ENCODE measurements at regions not wholly inside any gene's neighbourhood (a gene's known extent, or its start where the extent isn't known, plus 50 kb on each side); places are given as distances from the start of the nearest gene placed in this dataset.
"Not testable (repeated sequence)": the region's sequence is repeated elsewhere in the genome, so short reads cannot be mapped to it uniquely, and the experiment has no call there.

- no peak for DNase-seq (ENCODE audit: low spot score)
Observed at GRCh38 chrX:139199933-139200332, 330.6 kb upstream of the F9 start.

DNA sequence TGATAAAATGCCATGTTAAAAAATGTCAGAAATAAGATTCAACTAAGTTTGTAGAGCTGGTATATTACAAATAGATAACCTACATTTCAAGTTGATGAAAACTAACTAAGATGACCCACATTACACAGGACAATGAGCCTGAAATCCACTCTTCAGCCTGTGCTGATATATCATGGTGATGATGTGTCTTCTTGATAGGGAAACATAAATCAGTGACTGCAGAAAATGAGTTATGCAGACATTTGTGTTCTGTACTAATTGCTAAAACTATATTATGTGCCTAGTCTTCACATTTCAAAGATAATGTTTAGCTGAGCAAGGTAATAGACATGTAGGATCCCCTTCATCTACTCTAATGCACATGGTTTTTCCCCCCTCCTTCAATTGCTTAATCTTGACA is 331.6 kb upstream of the F9 start:
- no peak for DNase-seq (ENCODE audit: low spot score)

DNA sequence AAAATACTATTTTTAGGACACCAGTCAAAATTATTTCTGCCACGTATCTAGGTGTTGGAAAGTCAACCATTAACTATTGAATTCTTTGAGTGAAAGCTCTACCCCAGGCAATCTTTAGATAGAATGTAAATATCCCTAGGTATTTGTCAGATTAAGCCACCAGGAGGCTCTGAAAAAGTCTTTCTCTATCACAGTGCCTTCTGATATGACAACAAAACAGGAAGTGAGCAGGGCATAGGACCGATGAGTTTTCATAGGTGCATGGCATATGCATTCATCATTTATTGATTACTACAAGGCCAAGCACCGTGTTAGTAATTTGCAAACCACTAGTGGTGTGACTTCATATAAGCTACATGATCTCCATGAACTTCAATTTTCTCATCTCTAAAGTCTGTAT is 333.6 kb upstream of the F9 start:
- DNase-seq (ENCODE audit: low spot score): no peak

- DNase-seq (ENCODE audit: low spot score): no peak
Observed at GRCh38 chrX:139194571-139195280, 335.8 kb upstream of the F9 start.

DNA sequence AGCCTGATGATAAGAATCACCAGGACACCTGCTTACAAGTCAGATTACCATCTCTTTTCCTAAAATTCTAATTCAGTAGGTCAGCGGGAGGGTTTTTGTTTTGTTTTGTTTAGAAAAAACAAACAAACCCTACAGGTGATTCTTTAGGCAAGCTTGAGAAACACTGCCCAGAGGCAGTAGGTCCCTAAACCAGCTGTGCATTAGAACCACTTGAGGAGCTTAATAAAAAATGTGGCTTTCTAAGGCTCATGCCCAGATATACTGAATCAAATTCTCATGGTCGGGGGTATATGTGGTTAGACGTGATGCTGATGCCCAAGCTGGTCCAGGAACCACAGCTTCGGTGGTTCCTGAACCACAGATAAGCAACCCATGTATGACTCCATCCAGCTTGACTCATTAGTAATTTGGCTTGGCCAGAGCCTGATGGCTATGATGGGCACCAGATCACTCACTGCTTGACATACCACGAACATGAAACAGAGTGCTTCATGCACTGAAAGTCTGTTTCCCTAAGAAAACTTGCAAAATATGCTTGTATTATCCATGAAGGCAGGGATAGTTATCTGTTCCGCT is 338.1 kb upstream of the F9 start:
- DNase-seq (ENCODE audit: low spot score): no peak

- DNase-seq (ENCODE audit: low spot score): no peak
Observed at GRCh38 chrX:139191746-139192385, 338.7 kb upstream of the F9 start.

- no peak for DNase-seq (ENCODE audit: low spot score)
Observed at GRCh38 chrX:139191286-139191685, 339.3 kb upstream of the F9 start.

- DNase-seq (ENCODE audit: low spot score): no peak
Observed at GRCh38 chrX:139187738-139188137, 342.8 kb upstream of the F9 start.

GRCh38 chrX:139186991-139187390 is 343.5 kb upstream of the F9 start:
- no peak for DNase-seq (ENCODE audit: low spot score)

- no peak for DNase-seq (ENCODE audit: low spot score)
Observed at GRCh38 chrX:139179592-139179991, 350.9 kb upstream of the F9 start.

GRCh38 chrX:139178980-139179379 is 351.6 kb upstream of the F9 start:
- no peak for DNase-seq (ENCODE audit: low spot score)

GRCh38 chrX:139172731-139173130 is 357.8 kb upstream of the F9 start:
- DNase-seq (ENCODE audit: low spot score): no peak

GRCh38 chrX:139170526-139171173 is 359.9 kb upstream of the F9 start:
- DNase-seq (ENCODE audit: low spot score): no peak

GRCh38 chrX:139167282-139167681 is 363.3 kb upstream of the F9 start:
- DNase-seq (ENCODE audit: low spot score): no peak

DNA sequence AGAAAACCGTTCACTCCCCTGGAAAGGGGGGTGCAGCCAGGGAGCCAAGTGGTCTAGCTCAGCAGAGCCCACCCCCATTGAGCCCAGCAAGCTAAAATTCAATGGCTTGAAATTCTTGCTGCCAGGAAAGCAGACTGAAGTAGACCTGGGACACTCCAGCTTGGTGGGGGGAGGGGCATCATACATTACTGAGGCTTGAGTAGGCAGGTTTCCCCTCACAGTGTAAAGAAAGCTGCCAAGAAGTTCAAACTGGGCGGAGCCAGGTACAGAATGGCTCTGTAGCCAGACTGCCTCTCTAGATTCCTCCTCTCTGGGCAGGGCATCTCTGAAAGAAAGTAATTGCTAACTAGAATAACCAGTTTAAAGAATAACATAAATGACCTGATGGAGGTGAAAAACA is 372.3 kb upstream of the F9 start:
- no peak for DNase-seq (ENCODE audit: low spot score)

DNA sequence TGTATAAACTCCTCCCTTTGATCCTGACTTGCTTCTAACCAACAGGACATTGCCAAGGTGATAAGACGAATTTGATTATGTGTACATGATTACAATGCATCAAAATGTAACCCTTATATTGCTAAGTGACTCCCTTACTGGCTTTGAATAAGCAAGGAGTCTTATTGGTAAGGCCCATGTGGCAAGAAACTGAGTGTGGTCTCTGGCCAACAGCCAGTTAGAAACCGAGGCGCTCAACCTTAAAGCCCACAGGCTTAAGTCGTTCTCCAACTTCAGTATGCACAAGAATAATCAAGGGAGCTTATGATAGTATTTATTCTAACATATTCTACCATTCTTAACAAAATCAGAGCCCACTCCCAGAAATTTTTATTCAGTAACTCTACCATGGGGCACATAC is 374.2 kb upstream of the F9 start:
- no peak for DNase-seq (ENCODE audit: low spot score)

DNA sequence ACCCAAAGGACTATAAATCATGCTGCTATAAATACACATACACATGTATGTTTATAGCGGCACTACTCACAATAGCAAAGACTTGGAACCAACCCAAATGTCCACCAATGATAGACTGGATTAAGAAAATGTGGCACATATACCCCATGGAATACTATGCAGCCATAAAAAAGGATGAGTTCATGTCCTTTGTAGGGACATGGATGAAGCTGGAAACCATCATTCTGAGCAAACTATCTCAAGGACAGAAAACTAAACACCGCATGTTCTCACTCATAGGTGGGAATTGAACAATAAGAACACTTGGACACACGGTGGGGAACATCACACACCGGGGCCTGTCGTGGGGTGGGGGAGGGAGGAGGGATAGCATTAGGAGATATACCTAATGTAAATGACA is 383.9 kb upstream of the F9 start:
- not testable (repeated sequence) for DNase-seq (ENCODE audit: low spot score)

DNA sequence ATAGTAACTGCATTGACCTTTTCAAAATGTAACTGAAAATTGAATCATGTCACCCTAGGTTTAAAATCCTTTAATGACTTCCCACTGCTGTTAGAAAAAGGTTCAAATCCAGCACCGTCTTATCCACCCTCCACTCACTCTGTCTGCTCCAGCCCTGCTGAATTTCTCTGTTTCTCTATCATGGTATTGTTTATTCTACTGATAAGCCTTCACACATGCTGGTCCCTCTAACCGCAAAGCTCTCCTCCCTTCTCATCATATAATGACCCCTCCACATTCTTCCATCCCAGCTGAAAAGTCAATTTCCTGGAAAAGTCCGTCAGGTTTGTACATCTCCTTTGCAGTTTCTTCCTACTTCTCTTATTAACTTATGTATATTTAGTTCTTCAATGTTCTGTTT is 389.2 kb upstream of the F9 start:
- DNase-seq (ENCODE audit: low spot score): no peak

GRCh38 chrX:139134316-139134715 is 396.2 kb upstream of the F9 start:
- DNase-seq (ENCODE audit: low spot score): no peak

- peak; percentile 4 for DNase-seq (ENCODE audit: low spot score)
Observed at GRCh38 chrX:139126493-139126892, 404.0 kb upstream of the F9 start.

DNA sequence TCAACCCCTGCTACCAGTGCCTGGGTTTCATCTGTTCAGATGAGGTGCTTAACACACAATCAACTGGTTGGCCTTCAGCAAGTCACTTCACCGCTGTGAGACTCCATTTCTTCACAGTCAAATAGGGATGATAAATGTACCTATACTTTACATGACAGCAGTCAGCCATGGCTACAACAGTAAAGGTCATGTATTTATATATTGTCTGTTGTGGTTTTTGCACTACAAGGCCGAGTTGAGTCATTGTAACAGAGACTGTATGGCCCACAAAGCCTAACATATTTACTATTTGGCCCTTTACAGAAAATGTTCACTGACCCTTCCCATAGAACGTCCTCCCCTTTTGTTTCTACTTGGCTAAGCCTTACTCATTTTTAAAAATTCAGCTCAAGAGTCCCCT is 404.6 kb upstream of the F9 start:
- DNase-seq (ENCODE audit: low spot score): no peak

GRCh38 chrX:139121616-139122286 is 408.8 kb upstream of the F9 start:
- no peak for DNase-seq (ENCODE audit: low spot score)

DNA sequence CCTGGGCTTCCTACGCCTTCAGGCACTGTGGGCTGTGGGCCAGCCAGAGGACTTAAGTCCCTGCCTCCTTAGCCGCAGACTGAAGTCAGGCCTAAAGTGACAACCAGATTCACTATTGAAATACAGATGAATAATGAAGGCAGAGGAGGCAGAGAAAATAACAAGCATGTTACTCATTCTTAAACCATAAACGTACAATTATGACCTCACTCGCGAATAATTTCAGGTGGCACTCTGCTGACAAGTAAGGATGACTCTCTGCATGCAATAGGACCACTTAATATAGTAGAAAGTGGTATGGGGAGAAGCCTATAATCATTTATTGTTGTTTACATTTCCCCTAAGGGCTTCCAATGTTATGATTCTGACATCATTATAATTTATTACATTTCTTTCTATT is 409.2 kb upstream of the FGF13 start:
- DNase-seq (ENCODE audit: low spot score): no peak
